GM19193 (cell line): ENCODE measurements at regions not wholly inside any gene's neighbourhood (a gene's known extent, or its start where the extent isn't known, plus 50 kb on each side); places are given as distances from the start of the nearest gene placed in this dataset.

Experiments
- POLR2A ChIP-seq: IDR thresholded peaks from 4 replicates; pipeline ENCODE4 v1.6.1; 2011; ENCODE audit not compliant: insufficient read depth, insufficient read length; ENCODE audit errors: extremely low read depth

GRCh38 chr5:56595566-56595965 is 219.8 kb upstream of the MAP3K1 start:
- no peak for TF ChIP-seq POLR2A

- TF ChIP-seq POLR2A = no peak
Measured at GRCh38 chr5:56594792-56595191, 220.6 kb upstream of the MAP3K1 start.

GRCh38 chr5:56591081-56591480 is 224.3 kb upstream of the MAP3K1 start:
- no peak for TF ChIP-seq POLR2A

- TF ChIP-seq POLR2A = no peak
Measured at GRCh38 chr5:56589481-56589860, 225.9 kb upstream of the MAP3K1 start.

- TF ChIP-seq POLR2A = peak; percentile 60
Measured at GRCh38 chr5:56588636-56589480, 226.5 kb upstream of the MAP3K1 start.

- TF ChIP-seq POLR2A = no peak
Measured at GRCh38 chr5:56588131-56588487, 227.2 kb upstream of the MAP3K1 start.

- no peak for TF ChIP-seq POLR2A
Measured at GRCh38 chr5:56587381-56588130, 227.8 kb upstream of the MAP3K1 start.

- TF ChIP-seq POLR2A = no peak
Measured at GRCh38 chr5:56585999-56586691, 229.2 kb upstream of the MAP3K1 start.

- TF ChIP-seq POLR2A = no peak
Measured at GRCh38 chr5:56585461-56585860, 229.9 kb upstream of the MAP3K1 start.

- no peak for TF ChIP-seq POLR2A
Measured at GRCh38 chr5:56581426-56581825, 233.9 kb upstream of the MAP3K1 start.

- no peak for TF ChIP-seq POLR2A
Measured at GRCh38 chr5:56580864-56581263, 234.5 kb upstream of the MAP3K1 start.

- no peak for TF ChIP-seq POLR2A
Measured at GRCh38 chr5:56575821-56576220, 239.5 kb upstream of the MAP3K1 start.

GRCh38 chr5:56574778-56575177 is 240.6 kb upstream of the MAP3K1 start:
- TF ChIP-seq POLR2A = no peak

- TF ChIP-seq POLR2A = no peak
Measured at GRCh38 chr5:56569566-56569965, 245.8 kb upstream of the MAP3K1 start.

GRCh38 chr5:56569076-56569475 is 246.3 kb upstream of the MAP3K1 start:
- TF ChIP-seq POLR2A = no peak
